Gastroesophageal sphincter (tissue), 4 donors: ENCODE measurements at regions not wholly inside any gene's neighbourhood (a gene's known extent, or its start where the extent isn't known, plus 50 kb on each side); places are given as distances from the start of the nearest gene placed in this dataset.

Source experiments
- ATAC-seq: fragments of 150-250 bp; one replicate; pipeline ENCODE4 v1.9.1; 2016; ENCODE audit warnings: mild to moderate bottlenecking, moderate library complexity
- H3K27ac ChIP-seq, 4 donors: fragments of 200-600 bp; sonication (generic) in 3 of 4; 1 replicate in 3 of 4; 2 replicates in 1 of 4; pipeline ENCODE4 v1.5.1; 2016 to 2019
- H3K27me3 ChIP-seq: fragments of 200-600 bp; sonication (generic); one replicate; pipeline ENCODE4 v1.5.1; 2019
- H3K36me3 ChIP-seq, 2 donors: fragments of 200-600 bp; sonication (generic); one replicate each; pipeline ENCODE4 v1.5.1; 2019; ENCODE audit warnings: control low read depth in 1 of 2
- H3K4me1 ChIP-seq, 3 donors: fragments of 200-600 bp; sonication (generic); 1 replicate in 2 of 3; 2 replicates in 1 of 3; pipeline ENCODE4 v1.5.1; 2016 to 2019; ENCODE audit warnings: control low read depth in 2 of 3
- H3K4me3 ChIP-seq, 2 donors: fragments of 200-600 bp; sonication (generic); one replicate each; pipeline ENCODE4 v1.5.1; 2019; ENCODE audit warnings: mild to moderate bottlenecking in 1 of 2, moderate library complexity in 1 of 2
- H3K9me3 ChIP-seq, 3 donors: fragments of 200-600 bp; sonication (generic); one replicate each; pipeline ENCODE4 v1.5.1; 2017 to 2019; ENCODE audit warnings: control low read depth in 2 of 3
- CTCF ChIP-seq, 4 experiments: fragments of 200-600 bp in 2 of 4; fragments of 450-650 bp in 2 of 4; sonication (generic) in 1 of 4; IDR thresholded peaks; one replicate each; pipeline ENCODE4 v1.5.1; 2017 to 2019; ENCODE audit warnings: antibody characterized with exemption in 4 of 4, mild to moderate bottlenecking in 2 of 4, moderate library complexity in 2 of 4
- EP300 ChIP-seq: sonication (generic); formaldehyde crosslinking; IDR thresholded peaks from one replicate; pipeline ENCODE4 v1.6.1; 2017; ENCODE audit warnings: antibody characterized with exemption, mild to moderate bottlenecking
- POLR2A ChIP-seq, 2 donors: fragments of 450-650 bp; IDR thresholded peaks; one replicate each; pipeline ENCODE4 v1.6.1; 2017; ENCODE audit warnings: antibody characterized with exemption in 2 of 2, mild to moderate bottlenecking in 2 of 2, moderate library complexity in 1 of 2
- POLR2AphosphoS5 ChIP-seq: sonication (generic); formaldehyde crosslinking; IDR thresholded peaks from one replicate; pipeline ENCODE4 v1.6.1; 2017; ENCODE audit warnings: antibody characterized with exemption
- WGBS, 2 donors: methylation state at CpG; one replicate each; pipeline ENCODE4 v1.1.5; 2018; ENCODE audit warnings: low coverage in 1 of 2; 5-methylcytosine and 5-hydroxymethylcytosine counted together

- Histone ChIP-seq H3K36me3 (no peaks in the 10 kb centered on the region), H3K4me1 (peaks cover 0 to 1% (median 0%) of the 10 kb centered on the region in 3 donors), H3K9me3 (no peaks in the 10 kb centered on the region), H3K27ac (no peak overlapping the region), H3K4me3 (no peak overlapping the region), H3K27me3 (peaks cover 13% of the 10 kb centered on the region)
- 91 to 100% methylated on average over 3 to 4 of the region's 5 CpGs for WGBS, 2 donors
- ATAC-seq: no peak
- TF ChIP-seq CTCF (IDR thresholded peaks at IDR 0.05): no peak
- TF ChIP-seq POLR2AphosphoS5: no peak
- no peak for TF ChIP-seq EP300
- no peak for TF ChIP-seq POLR2A (IDR thresholded peaks at IDR 0.05)
These were observed 393.4 kb downstream of the SEC14L1 start for GRCh38 chr17:77534137-77534536.

- no peak for ATAC-seq
- Histone ChIP-seq H3K4me1 (no peaks in the 10 kb centered on the region), H3K36me3 (no peaks in the 10 kb centered on the region), H3K4me3 (no peak overlapping the region), H3K9me3 (no peaks in the 10 kb centered on the region), H3K27me3 (peaks cover 6% of the 10 kb centered on the region), H3K27ac (no peak overlapping the region)
- WGBS, 2 donors: 23 to 50% methylated on average over 2 to 5 of the region's 10 CpGs
- TF ChIP-seq POLR2A (IDR thresholded peaks at IDR 0.05) (no peak), POLR2AphosphoS5 (no peak), EP300 (no peak), CTCF (IDR thresholded peaks at IDR 0.05) (no peak)
These were observed 394.7 kb downstream of the SEC14L1 start for GRCh38 chr17:77535435-77535834.

GRCh38 chr17:77535892-77536291 lies 395.1 kb downstream of the SEC14L1 start:
- Histone ChIP-seq H3K27me3 (peaks cover 7% of the 10 kb centered on the region), H3K4me1 (no peaks in the 10 kb centered on the region), H3K36me3 (no peaks in the 10 kb centered on the region), H3K27ac (no peak overlapping the region), H3K4me3 (no peak overlapping the region), H3K9me3 (no peaks in the 10 kb centered on the region)
- no peak for ATAC-seq
- TF ChIP-seq CTCF (IDR thresholded peaks at IDR 0.05): no peak
- TF ChIP-seq POLR2AphosphoS5: no peak
- no peak for TF ChIP-seq EP300
- TF ChIP-seq POLR2A (IDR thresholded peaks at IDR 0.05): no peak
- 60 to 73% methylated on average over 6 of the region's 6 CpGs for WGBS, 2 donors

GRCh38 chr17:77537566-77537965 lies 396.8 kb downstream of the SEC14L1 start:
- Histone ChIP-seq H3K9me3 (no peaks in the 10 kb centered on the region), H3K27me3 (peaks cover 9% of the 10 kb centered on the region), H3K36me3 (no peaks in the 10 kb centered on the region), H3K4me3 (no peak overlapping the region), H3K27ac (no peak overlapping the region), H3K4me1 (peaks cover 0 to 3% (median 0%) of the 10 kb centered on the region in 3 donors)
- TF ChIP-seq POLR2A (IDR thresholded peaks at IDR 0.05) (no peak), EP300 (no peak), POLR2AphosphoS5 (no peak), CTCF (IDR thresholded peaks at IDR 0.05) (no peak)
- WGBS, 2 donors: 89 to 100% methylated on average over 2 to 7 of the region's 7 CpGs
- ATAC-seq: no peak

- WGBS, 2 donors: 91% methylated on average over 9 of the region's 11 CpGs; no CpG with 5 or more reads in 1 of the 2 donors
- Histone ChIP-seq H3K27me3 (peaks cover 9% of the 10 kb centered on the region), H3K27ac (no peak overlapping the region), H3K4me1 (peaks cover 0 to 14% (median 0%) of the 10 kb centered on the region in 3 donors), H3K4me3 (no peak overlapping the region), H3K9me3 (no peaks in the 10 kb centered on the region), H3K36me3 (no peaks in the 10 kb centered on the region)
- no peak for ATAC-seq
- TF ChIP-seq CTCF (IDR thresholded peaks at IDR 0.05) (no peak), POLR2AphosphoS5 (no peak), EP300 (no peak), POLR2A (IDR thresholded peaks at IDR 0.05) (no peak)
These were observed 399.8 kb downstream of the SEC14L1 start for GRCh38 chr17:77540531-77540930.
